Stimulated activated CD4-positive, alpha-beta T cell treated with anti-CD3 and anti-CD28 coated beads, Interleukin-12 subunit alpha, Interleukin-12 subunit beta, amount 100 ng/mL, for 4 hours (primary cell): ENCODE measurements at regions not wholly inside any gene's neighbourhood (a gene's known extent, or its start where the extent isn't known, plus 50 kb on each side); places are given as distances from the start of the nearest gene placed in this dataset.

Experiments used
- DNase-seq: peaks from one replicate; pipeline ENCODE4 v3.0.0-alpha.2; 2020

DNA sequence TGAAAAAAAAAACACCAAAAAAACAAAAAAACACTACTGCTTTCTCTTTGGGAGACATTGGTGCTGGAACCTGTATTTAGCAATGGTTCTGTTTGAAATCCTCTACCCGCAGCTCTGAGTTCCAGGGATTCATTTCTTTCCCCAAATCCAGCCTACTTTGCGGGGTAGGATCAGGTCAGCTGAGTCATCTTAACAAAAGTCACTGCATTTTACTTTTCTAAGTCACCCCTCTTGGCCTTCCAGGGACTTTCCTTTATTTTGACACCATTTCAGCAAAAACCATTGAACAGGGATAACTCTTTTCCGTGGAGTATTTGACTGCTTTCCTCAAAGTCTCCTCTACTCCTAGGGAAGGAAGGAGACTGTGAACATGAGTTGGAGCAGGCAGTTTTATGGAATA, 837.6 kb downstream of the MAFB start:
- DNase-seq: no peak

DNA sequence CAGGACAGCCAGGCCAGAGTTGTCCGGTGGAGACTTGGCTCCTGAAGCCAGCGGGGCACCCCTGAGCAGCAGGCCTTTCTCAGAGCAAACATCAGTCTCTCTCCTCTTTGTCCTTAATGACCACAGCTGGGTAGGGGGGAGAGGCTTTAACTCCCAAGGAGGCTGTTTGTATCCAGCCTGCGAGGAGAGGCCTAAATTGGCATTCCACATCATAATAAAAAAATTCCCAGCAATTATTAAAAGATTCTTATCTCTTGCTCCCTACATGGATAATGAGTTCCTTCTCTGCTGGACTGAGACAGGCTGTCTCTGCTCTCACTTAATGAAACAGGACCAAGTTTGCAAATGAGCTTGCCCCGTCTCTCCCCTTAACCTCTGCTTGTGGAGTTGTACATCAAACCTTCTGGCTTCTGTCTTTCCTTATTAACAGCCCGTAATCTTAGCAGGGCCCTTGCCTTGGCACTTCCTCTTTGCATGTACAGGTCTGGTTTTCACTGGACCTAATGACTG, 838.2 kb downstream of the MAFB start:
- DNase-seq: no peak

DNA sequence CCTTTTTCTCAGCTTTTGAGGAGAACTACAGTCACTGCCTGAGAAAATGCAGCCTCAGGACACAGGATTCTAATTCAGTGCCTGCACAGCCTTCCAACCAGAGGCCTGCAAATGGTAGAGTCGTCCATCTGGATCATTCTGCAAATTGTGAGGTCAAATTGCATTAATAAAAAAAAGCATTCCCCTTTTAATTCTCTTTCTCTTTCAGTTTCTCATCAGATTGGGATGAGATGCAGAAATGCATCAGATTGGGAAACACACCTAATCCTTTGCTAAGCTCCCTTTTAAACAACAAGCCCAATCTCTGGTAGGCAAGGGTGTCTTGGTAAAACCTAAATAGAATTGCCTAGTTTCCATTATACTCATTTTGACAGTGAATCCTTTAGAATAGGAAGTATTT, 838.8 kb downstream of the MAFB start:
- DNase-seq: no peak

DNA sequence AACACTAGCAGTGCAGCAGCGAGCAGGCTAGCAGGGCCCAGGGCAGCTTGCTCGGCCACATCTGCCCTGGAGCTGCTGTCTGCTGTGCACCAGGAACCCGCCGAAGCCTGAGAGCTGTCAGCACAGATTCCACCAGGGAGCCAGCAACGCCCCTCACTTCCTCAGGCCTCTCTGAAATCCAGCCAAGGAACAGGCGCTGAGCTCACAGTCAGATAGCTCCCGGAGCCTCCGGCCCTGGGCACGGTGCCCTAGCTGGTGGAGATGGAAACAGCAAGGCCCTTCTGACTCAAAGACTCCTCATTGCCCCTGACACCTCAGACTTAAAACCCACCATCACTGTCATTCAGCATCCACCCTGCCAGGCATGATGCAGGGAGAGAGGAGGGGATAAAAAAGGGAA, 839.4 kb downstream of the MAFB start:
- DNase-seq: no peak

DNA sequence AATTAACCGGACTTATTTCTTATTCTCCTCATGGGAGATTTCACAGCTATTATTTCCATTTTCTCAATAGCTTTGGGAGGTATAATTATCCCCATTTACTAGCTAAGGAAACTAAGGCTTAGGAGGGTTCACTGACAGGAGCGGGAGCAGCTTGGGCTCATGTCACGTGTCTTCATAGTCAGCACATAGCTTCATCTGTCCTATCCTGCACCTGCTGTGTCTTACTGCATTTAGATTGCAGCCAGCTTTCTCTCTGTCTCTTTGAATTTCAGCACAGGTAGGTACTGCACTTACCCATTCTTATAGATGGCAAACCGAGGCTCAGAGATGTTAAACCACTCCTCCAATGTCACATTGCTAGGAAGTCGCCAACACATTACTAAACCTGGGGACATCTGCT, 839.9 kb downstream of the MAFB start:
- no peak for DNase-seq

DNA sequence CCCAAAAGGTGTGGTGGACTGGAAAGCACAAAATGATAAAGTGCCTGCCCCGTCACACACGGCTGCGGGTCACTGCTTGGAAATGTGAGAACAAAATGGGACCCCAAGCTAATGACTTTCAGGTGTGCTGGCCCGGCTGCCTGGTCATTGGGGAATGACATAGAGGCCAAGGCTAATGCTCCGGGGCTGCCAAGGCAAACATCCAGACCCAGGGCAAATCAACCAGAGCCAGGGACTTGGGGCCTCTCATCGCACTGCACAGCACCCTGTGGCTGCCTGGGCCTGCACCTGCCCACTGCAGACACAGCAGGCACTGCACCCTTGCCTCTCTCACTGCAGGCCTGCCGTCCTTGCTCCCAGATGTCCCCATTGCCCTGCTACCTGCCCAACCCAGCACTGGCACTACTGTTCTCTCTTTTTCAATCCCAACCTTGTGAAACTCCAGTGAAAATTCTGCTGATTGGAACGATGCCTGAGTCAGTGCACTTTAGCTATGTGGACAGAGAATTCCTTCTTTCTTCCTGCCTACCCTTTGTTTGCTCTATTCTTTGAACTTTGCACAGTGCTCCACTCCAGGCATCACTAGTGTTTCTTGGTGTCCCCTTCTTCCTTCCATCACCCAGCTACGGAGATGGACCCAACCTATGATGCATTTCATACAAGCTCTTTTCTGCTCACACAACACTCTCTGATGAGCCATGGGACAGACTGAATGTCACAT, 849.5 kb downstream of the MAFB start:
- DNase-seq: no peak

DNA sequence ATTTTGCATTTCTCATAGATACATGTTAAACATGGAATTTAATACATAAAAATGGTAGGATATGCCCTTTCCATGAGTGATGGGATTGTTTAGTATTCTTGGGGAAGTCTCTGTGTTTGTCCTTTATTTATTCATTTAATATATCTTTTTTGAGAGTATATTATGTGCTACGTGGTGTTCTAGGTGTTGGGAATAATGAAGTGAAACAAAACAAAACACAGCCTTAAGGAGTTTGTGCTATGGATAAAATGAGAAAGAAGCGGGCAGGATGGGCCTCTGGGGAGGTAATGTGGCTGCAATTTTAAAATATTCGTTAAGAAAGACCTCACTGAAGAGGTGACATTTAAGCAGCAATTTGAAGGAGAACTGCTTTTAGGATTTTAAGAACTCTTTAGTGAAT, 851.5 kb downstream of the MAFB start:
- DNase-seq: no peak

DNA sequence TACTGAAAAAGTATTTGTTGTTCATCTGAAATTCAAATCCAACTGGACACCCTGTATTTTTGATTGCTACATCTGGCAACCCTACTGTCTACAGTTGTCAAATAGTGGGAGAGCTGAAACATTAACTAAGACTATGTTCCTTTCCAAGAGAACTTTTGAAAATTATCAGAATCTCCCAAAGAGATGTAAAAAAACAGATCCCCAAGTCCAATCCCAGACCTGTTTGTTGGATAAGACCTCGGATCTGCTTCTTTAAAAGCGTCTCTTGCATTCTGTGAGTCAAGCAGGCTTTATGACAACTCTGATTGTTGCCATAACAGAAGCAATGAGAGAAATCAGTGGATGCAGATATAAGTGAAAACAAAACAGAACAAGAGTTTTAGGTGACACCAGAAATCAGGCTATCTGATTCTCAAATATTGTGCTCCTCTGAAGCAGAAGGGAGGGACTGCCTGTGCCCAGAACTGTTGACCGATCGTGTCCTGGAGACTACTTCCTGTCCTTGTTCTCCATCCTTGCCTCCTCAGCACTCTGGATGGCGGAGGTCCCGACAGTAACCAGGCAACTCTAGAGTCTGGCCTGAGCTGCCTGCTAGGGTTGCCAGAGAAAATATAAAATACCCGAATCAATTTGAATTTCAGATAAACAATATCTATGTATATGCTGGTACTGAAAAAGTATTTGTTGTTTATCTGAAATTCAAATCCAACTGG, 853.8 kb downstream of the MAFB start:
- no peak for DNase-seq

DNA sequence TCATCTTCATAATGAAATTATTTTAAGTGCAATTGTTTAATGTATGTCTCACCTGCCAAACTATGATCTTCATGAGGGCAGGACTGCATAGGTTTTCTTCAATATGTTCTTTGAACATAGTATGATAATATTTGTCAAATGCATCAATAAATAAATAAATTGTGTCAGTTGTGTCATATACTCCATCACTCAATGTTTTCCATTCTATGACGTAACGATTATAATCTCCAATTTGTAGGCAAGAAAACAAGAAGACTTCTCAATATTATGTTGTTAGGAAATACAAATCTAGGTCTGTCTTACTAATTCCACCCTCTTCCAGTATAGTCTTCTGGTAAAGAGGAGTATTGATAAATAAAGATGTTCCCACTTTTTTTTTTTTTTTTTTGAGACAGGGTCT, 858.1 kb downstream of the MAFB start:
- no peak for DNase-seq

DNA sequence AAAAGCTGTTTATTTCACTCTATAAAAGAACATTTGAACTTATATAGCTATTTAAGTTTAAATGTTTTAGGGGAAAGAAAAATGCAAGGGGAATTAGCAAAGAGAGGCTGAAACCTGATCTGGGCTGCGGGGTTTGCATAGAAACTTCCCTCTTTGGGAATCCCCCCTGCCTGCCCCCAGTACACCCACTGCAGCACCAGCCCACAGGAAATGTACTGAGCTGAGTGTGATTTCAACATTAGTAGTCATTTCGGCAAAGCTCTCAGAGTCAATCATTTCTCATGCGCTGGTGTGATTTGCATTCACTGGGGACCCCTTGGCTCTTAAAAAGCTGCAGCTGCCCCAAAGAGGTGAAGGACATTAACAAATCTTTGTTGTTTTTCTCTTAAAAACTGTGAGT, 859.4 kb downstream of the MAFB start:
- DNase-seq: no peak

DNA sequence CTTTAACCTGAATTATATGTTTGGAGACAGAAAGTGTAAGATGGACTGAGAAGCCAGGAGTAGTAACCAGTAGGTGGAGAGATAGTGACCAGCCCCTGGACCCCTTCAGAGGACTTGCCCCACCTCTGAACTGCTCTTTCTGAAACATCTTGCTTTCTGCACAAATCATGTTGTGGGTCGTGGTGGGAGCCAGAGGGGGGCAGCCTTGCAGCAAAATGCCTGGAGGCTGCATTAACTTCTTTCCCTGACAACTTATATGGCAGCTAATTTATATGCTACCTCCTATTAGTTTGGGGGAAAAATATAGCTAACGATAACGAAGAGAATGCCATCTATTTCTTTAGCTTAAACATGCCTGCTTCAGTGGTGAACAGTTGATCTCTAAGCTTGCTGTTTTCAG, 859.8 kb downstream of the MAFB start:
- DNase-seq: no peak

DNA sequence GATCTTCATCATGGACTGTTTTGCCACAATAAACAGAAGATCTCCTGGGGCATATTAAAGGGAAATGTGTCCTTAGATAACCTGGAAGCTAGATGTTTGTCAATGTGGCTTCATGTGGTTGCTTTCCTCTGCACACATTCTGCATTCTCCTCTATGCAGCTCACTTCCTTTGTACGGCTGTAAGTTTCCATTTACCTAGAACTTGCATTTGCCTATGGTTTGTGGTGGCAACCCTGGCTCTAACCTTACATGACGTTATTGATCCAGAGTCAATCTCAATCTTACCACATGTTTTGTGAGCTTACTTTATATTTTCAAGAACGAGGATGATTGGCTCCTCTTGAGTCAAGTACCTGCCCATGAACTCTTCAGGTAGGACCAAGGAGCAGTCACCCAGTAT, 863.1 kb downstream of the MAFB start:
- DNase-seq: no peak

DNA sequence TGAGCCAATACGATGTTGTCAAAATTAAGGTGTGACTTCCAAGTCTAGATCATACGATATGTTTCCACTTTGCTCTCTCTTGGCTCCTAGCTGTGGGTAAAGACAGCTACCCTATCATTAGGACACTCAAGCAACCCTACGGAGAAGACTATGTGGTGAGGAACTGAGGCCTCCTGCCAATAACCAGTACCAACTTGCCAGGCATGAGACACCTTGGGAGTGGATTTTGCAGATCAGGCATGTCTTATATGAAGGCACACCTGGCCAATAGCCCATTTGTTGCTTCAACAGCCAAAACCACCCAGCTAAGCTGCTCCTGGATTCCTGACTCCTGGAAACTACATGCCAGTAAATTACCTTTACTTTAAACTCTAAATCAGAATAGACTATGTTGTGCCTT, 863.4 kb downstream of the DHX35 start:
- DNase-seq: no peak

DNA sequence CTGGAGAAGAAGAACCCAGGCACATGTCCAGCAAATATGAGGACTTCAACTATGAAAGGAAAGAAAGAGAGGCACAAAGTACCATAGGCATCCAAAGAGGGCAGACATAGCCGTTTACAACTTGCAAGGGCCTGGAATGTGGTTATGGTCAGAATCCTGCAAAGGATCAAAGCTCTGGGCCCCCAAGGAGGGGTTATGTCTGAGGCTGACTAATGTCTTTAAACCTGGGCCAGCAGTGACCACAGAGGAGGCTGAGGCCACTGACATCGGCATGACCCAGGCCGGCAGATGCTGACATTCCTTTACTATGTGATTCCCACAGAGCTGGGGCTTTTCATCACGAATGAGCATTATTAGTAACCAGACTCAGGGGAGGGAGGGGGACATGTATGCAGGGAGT, 861.1 kb downstream of the DHX35 start:
- DNase-seq: no peak

DNA sequence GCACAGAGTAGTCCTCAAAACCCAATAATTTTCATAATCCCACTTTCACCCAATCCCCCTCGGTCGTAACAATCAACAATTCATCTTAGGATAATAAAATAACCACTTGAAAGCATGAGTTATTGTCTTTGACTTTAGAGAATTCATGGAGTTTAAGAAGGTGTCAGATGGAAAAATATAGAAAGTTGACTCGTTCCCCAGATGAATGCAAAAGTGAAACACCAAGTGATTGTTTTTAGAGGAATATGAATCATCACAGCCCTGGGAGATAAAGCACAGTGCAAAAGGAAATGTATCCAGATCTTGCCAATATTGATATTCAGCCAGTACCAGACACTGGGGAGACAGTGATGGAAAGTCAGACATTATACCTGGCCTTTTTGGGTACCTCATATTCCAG, 860.5 kb downstream of the DHX35 start:
- DNase-seq: no peak

DNA sequence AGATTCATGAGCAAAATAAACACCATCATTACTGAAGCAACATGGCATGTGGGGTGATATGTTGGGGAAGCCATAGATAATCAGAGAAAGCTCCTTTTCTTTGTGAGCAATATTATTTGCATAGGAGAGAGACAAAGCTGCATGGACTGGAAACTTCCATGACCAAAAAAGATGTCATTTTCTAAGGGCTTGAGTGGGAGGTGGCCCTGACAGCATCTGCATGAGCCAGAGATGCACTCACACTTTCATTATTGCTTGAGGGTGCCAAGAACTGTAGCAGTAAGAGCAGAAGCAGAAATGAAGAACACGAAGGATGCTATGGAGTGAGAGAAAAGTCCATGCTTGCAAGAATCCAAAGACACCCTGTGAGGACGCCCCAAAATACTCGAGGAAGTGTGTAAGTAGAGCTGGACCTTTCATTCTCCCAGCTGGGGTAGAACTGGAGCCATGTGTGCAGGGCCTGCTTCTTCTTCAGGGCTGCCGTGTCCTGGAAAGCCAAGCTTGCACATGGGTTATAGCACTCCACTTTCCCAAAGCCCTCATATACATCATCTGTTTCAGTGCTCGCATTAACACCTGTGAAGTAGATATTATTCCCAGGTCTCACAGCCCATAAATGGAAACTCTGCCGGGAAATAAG, 851.2 kb downstream of the DHX35 start:
- DNase-seq: no peak

DNA sequence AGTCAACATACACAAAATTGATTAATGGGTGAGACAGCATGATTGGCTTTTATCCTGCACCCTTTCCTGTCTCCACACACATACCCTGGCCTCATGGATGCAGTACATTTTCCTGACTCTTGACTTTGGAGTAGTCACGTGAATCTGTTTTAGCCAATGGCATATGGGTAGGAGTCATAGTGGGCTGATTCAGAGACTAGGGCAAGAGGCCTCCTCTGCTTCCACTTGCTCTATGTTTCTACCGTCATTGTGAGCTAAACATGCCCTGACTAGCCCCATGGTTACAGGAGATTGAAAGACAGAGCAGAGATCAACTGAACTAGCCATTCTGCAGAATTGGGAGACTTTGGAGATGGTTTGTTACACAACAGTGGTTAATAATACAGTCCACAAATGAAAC, 850.0 kb downstream of the DHX35 start:
- DNase-seq: no peak

DNA sequence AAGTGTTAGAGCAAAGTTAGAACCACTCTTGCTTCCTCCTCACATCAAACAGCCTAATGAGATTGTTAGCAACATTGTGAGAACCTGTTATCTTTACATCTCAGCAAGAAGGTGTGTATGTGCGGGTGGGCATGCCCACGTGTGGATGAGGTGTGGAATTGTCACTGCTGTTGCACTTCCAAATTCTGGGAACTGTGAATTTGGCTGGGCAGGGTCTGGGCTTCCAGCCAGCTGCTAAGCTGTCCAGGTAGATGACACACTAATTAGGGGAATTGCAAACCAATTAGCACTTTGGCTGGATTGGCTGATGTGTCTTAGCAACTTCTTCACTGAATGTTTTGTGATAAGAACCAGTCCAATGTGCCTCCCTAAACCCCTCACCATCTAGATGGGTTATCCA, 848.2 kb downstream of the DHX35 start:
- DNase-seq: no peak

DNA sequence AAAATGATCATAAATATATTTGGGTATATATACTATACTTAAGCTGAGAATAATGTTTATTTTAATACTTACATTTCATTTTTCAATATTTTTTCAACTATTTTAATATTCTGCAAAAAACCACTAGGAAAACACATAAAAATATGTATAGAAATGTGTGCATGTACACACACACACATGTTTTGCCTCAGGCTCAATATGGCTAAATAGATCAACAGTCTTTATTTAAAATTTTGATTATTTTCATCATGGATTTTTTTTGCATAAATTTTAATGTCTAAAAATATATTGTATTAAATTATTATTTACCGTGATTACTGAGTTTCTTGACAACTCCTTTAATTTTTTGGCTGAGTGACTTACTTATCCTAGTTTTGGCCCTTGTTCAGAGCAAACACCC, 846.5 kb downstream of the DHX35 start:
- no peak for DNase-seq

DNA sequence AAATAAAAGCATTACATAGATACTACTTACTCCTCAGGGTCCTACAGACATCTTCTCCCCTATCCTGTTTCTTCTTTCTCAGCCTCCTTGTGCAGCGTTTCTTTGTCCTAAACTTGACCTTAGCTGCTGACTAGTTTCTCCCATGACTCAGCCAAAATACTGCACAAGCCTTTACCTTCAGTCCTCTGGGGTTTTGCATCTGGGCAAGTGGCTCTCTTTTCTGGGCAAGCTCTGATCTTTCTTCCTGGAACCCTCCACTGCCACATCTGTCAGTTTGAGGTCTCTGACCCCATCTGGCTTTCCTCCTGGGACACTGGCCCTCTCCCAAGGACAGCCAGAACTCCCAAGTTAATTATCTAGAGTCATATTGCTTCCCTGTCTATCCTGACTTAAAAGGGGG, 838.4 kb downstream of the DHX35 start:
- DNase-seq: no peak

DNA sequence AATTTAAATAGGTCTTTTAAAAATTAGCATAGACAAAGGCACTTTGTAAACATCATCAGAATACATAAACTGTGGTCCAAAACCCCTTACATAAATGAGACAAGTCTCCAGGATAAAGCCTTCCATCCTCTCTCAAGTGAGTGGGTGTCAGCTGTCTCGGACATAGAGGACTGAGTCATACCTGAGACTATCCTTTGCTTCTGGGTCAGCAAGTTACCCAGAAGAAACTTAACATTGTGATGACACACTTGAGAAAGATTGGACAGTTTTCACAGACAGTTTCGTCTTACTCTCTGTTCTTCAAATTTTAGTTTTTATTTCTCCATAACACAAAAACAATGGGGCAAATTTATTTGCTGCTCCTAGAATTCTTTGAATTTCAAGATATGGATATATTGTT, 838.0 kb downstream of the DHX35 start:
- DNase-seq: no peak

DNA sequence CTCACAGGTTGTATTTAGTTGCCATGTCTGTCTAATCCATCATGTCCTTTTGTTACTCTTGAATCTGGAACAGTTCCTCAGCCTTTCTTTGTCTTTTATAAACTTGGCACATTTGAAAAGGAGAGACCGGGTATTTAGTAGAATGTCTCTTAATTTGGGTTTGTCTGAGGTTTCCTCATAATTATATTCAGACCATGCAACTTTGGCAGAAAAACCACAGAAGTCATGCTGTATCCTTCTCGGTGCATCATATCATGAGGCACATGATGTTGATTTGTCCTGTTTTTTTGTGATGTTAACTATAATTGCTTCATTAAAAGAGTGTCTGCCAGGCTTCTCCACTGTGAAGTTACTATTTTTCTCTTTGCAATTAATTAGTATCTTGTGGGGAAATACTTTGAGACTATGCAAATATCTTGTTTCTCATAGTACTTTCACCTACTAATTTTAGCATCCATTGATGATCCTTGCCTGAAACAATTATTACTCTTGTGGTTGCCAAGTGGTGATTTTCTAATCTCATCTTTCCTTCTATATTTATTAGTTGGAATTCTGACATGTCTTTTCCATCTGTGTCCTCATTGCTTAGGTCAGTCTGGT, 837.3 kb downstream of the DHX35 start:
- no peak for DNase-seq

DNA sequence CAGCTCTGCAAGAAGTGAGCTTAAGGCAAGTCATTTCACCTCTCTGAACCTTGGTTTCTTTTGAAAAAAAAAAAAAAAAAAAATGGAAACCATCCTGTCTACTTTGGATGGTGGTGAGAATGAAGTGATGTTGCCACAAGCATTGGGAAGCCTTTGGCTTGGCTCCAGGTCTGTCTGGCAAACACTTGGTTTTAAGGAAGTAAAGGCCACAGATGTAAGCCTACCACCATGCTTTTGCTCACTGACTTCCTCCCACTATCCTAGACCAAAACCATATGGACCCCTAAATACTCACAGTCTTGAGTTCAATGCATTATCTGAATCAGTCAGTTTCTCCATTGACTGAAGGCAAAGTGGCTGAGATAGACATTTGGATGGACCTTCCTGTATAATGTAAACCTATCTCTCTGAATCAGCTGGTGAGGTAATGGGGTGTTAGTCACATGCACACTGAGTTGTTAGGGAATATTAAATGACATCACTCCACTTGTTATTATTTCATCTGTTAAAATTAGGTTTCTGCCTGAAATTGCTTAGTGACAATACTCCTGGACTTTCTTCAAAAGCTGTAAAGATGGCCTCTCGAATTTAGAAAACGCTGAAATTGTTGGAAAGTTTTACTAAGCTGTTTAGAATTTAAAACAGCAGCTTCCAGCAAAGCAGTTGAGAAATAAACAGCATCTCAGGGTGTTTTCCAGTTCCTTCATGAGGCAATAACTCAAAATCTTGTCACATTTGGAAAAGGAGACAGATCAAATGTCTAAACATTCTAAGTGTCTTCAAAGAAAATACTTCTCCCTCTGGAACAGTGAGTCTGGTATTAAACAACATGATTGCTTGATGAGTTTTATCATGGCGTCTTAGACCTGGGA, 833.5 kb downstream of the DHX35 start:
- no peak for DNase-seq
